H1 (cell line): ENCODE measurements at regions not wholly inside any gene's neighbourhood (a gene's known extent, or its start where the extent isn't known, plus 50 kb on each side); places are given as distances from the start of the nearest gene placed in this dataset.

ENCODE experiments used
- CTCF ChIA-PET: fragments of 300-600 bp; sonication (Branson Sonifier 250); formaldehyde crosslinking; loops from one replicate; lab custom pipeline; 2021; ENCODE audit not compliant: partially characterized antibody; lab: Charles Lee
- POLR2A ChIA-PET: fragments of 300-600 bp; sonication (Branson Sonifier 250); formaldehyde crosslinking; loops from one replicate; lab custom pipeline; 2021; ENCODE audit warnings: inconsistent platforms; ENCODE audit not compliant: partially characterized antibody; lab: Charles Lee
- DNase-seq, 2 experiments: peaks; one replicate each; pipeline versions ENCODE4 v3.0.0 to v3.0.0-alpha.2; 2010 to 2022; ENCODE audit warnings: low spot score in 2 of 2, low read depth in 1 of 2, mixed read lengths in 1 of 2
- FAIRE-seq: peaks from 2 replicates; lab custom pipeline; 2011; peaks lifted over from hg19 to GRCh38; lab: Jason Lieb, UNC
- H2AFZ ChIP-seq: 2 replicates; pipeline ENCODE4 v1.8.1; 2012; ENCODE audit warnings: low read length, inconsistent platforms
- H2AK5ac ChIP-seq: 2 replicates; pipeline ENCODE4 v1.6.1; 2013; ENCODE audit warnings: low read depth, low read length
- H2BK120ac ChIP-seq: replicated peaks from 2 replicates; pipeline ENCODE3; 2013; ENCODE audit warnings: low read depth, low read length, inconsistent platforms
- H2BK12ac ChIP-seq: 2 replicates; pipeline ENCODE4 v1.6.1; 2013; ENCODE audit warnings: low read depth, low read length
- H2BK15ac ChIP-seq: 2 replicates; pipeline ENCODE4 v1.6.1; 2013; ENCODE audit warnings: low read length
- H2BK20ac ChIP-seq: 2 replicates; pipeline ENCODE4 v1.6.1; 2013; ENCODE audit warnings: low read length
- H2BK5ac ChIP-seq: 2 replicates; pipeline ENCODE4 v1.6.1; 2013; ENCODE audit warnings: low read depth, low read length
- H3K14ac ChIP-seq: 2 replicates; pipeline ENCODE4 v1.6.1; 2013; ENCODE audit warnings: inconsistent platforms; ENCODE audit not compliant: insufficient read length
- H3K18ac ChIP-seq: 2 replicates; pipeline ENCODE4 v1.6.1; 2013; ENCODE audit warnings: low read length; ENCODE audit errors: extremely low read depth
- H3K23ac ChIP-seq: 2 replicates; pipeline ENCODE4 v1.6.1; 2013; ENCODE audit warnings: inconsistent platforms; ENCODE audit not compliant: insufficient read length
- H3K23me2 ChIP-seq: 2 replicates; pipeline ENCODE4 v1.6.1; 2013; ENCODE audit warnings: low read depth, low read length
- H3K27ac ChIP-seq: 2 replicates; pipeline ENCODE4 v1.6.1; 2011; ENCODE audit warnings: low read depth, low read length, inconsistent platforms
- H3K27me3 ChIP-seq, 4 experiments: replicated peaks in 1 of 4; 1 replicate in 1 of 4; 2 replicates in 3 of 4; pipeline versions ENCODE4 v1.6.1 to v1.8.1; 2011 to 2013; ENCODE audit warnings: low read length in 3 of 4, mild to moderate bottlenecking in 3 of 4, inconsistent platforms in 2 of 4, mixed read lengths in 2 of 4, moderate library complexity in 1 of 4; ENCODE audit not compliant: control insufficient read depth in 3 of 4, insufficient read depth in 3 of 4; ENCODE audit errors: extremely low read depth in 1 of 4
- H3K36me3 ChIP-seq, 4 experiments: 2 replicates each; pipeline versions ENCODE4 v1.6.1 to v1.8.1; 2011 to 2013; ENCODE audit warnings: mild to moderate bottlenecking in 4 of 4, low read length in 3 of 4, moderate library complexity in 2 of 4, control low read depth in 1 of 4, inconsistent platforms in 1 of 4; ENCODE audit not compliant: insufficient read depth in 4 of 4, control insufficient read depth in 2 of 4
- H3K4ac ChIP-seq: replicated peaks from 2 replicates; pipeline ENCODE3; 2013; ENCODE audit warnings: low read length, low read depth, mixed read lengths, inconsistent platforms; ENCODE audit not compliant: insufficient read length
- H3K4me1 ChIP-seq, 4 experiments: replicated peaks in 1 of 4; 1 replicate in 1 of 4; 2 replicates in 3 of 4; pipeline versions ENCODE4 v1.6.1 to v1.8.1; 2011 to 2013; ENCODE audit warnings: low read length in 3 of 4, inconsistent platforms in 2 of 4, mixed read lengths in 1 of 4; ENCODE audit not compliant: insufficient read depth in 4 of 4, control insufficient read depth in 3 of 4
- H3K4me2 ChIP-seq, 2 experiments: 2 replicates each; pipeline versions ENCODE4 v1.6.1 to v1.8.1; 2011 to 2013; ENCODE audit warnings: low read depth in 2 of 2, low read length in 2 of 2, control low read depth in 1 of 2, inconsistent platforms in 1 of 2, mild to moderate bottlenecking in 1 of 2; ENCODE audit not compliant: insufficient read depth in 1 of 2
- H3K4me3 ChIP-seq, 4 experiments: fragments of 200-600, 300-600 bp in 1 of 4; sonication (generic), shearing (Covaris generic), sonication (Bioruptor Twin) in 1 of 4; 2 replicates each; pipeline versions ENCODE4 v1.5.1 to v1.8.1; 2011 to 2016; ENCODE audit warnings: low read length in 4 of 4, low read depth in 3 of 4, control low read depth in 2 of 4, inconsistent platforms in 2 of 4, mild to moderate bottlenecking in 2 of 4, mixed read lengths in 1 of 4, moderate library complexity in 1 of 4; ENCODE audit not compliant: insufficient read depth in 2 of 4; ENCODE audit errors: extremely low read depth in 1 of 4
- H3K56ac ChIP-seq: replicated peaks from 2 replicates; pipeline ENCODE3; 2013; ENCODE audit warnings: low read depth, mild to moderate bottlenecking, mixed read lengths, low read length, inconsistent platforms; ENCODE audit not compliant: insufficient read length
- H3K79me1 ChIP-seq: 2 replicates; pipeline ENCODE4 v1.6.1; 2013; ENCODE audit warnings: low read depth, low read length, control low read depth
- H3K79me2 ChIP-seq, 2 experiments: 2 replicates each; pipeline versions ENCODE4 v1.6.1 to v1.8.1; 2012 to 2013; ENCODE audit warnings: low read length in 2 of 2, mild to moderate bottlenecking in 2 of 2, inconsistent platforms in 1 of 2; ENCODE audit not compliant: insufficient read depth in 2 of 2, control insufficient read depth in 1 of 2
- H3K9ac ChIP-seq, 4 experiments: replicated peaks in 1 of 4; 1 replicate in 1 of 4; 2 replicates in 3 of 4; pipeline versions ENCODE4 v1.6.1 to v1.8.1; 2011 to 2013; ENCODE audit warnings: low read depth in 3 of 4, low read length in 3 of 4, control low read depth in 2 of 4, mild to moderate bottlenecking in 2 of 4, moderate library complexity in 2 of 4, inconsistent platforms in 1 of 4; ENCODE audit errors: extremely low read depth in 1 of 4
- H3K9me3 ChIP-seq, 2 experiments: 2 replicates each; pipeline versions ENCODE4 v1.6.1 to v1.8.1; 2012 to 2013; ENCODE audit warnings: mild to moderate bottlenecking in 2 of 2, moderate library complexity in 2 of 2, control low read depth in 1 of 2, inconsistent platforms in 1 of 2, low read depth in 1 of 2, low read length in 1 of 2, mixed read lengths in 1 of 2; ENCODE audit not compliant: insufficient read depth in 2 of 2
- H4K20me1 ChIP-seq, 2 experiments: replicated peaks in 1 of 2; 2 replicates each; pipeline versions ENCODE3 to v1.8.1; 2011 to 2013; ENCODE audit warnings: inconsistent platforms in 2 of 2, low read length in 2 of 2, mild to moderate bottlenecking in 1 of 2; ENCODE audit not compliant: insufficient read depth in 2 of 2, control insufficient read depth in 1 of 2
- H4K5ac ChIP-seq: 2 replicates; pipeline ENCODE4 v1.6.1; 2013; ENCODE audit warnings: low read length, low read depth, mixed read lengths, inconsistent platforms; ENCODE audit not compliant: insufficient read length
- H4K8ac ChIP-seq: 2 replicates; pipeline ENCODE4 v1.8.0; 2013; ENCODE audit warnings: mild to moderate bottlenecking, moderate library complexity, low read length, inconsistent platforms; ENCODE audit not compliant: insufficient read depth; ENCODE audit errors: extremely low read depth
- H4K91ac ChIP-seq: replicated peaks from 2 replicates; pipeline ENCODE3; 2013; ENCODE audit warnings: low read length, mixed read lengths, inconsistent platforms; ENCODE audit not compliant: insufficient read length
- CHD2 ChIP-seq: IDR thresholded peaks from 2 replicates; pipeline ENCODE4 v1.6.1; 2012; ENCODE audit warnings: low read length, improper control_type of control experiment
- GABPA ChIP-seq: IDR thresholded peaks from 2 replicates; pipeline ENCODE4 v1.6.1; 2011; ENCODE audit warnings: mild to moderate bottlenecking, low read length, moderate library complexity, borderline replicate concordance; ENCODE audit not compliant: insufficient read depth
- HDAC2 ChIP-seq, 2 experiments: fragments of 300-600 bp in 1 of 2; sonication (generic) in 1 of 2; IDR thresholded peaks; 2 replicates each; pipeline ENCODE4 v1.6.1; 2011 to 2012; ENCODE audit warnings: low read depth in 2 of 2, low read length in 2 of 2, mild to moderate bottlenecking in 2 of 2, moderate library complexity in 2 of 2, borderline replicate concordance in 1 of 2, inconsistent platforms in 1 of 2
- POLR2A ChIP-seq, 2 experiments: IDR thresholded peaks; 1 replicate in 1 of 2; 2 replicates in 1 of 2; pipeline ENCODE4 v1.6.1; 2011; ENCODE audit warnings: low read depth in 2 of 2, low read length in 2 of 2, mild to moderate bottlenecking in 2 of 2; ENCODE audit errors: control extremely low read depth in 1 of 2
- RFX5 ChIP-seq: IDR thresholded peaks from 2 replicates; pipeline ENCODE4 v1.6.1; 2011; ENCODE audit warnings: low read depth, low read length, improper control_type of control experiment, borderline replicate concordance
- TBP ChIP-seq: IDR thresholded peaks from 2 replicates; pipeline ENCODE4 v1.6.1; 2011; ENCODE audit warnings: low read depth, low read length, improper control_type of control experiment
- TCF12 ChIP-seq: IDR thresholded peaks from 2 replicates; pipeline ENCODE4 v1.6.1; 2011; ENCODE audit warnings: low read depth, mild to moderate bottlenecking, low read length
- WGBS, 2 experiments: shearing (Covaris generic) in 1 of 2; methylation state at CpG; one replicate each; pipeline versions ENCODE4 v1.1.6 to v1.1.7; 2013 to 2015; ENCODE audit warnings: low lambda C conversion rate in 2 of 2, mixed read lengths in 2 of 2, inconsistent platforms in 1 of 2, low coverage in 1 of 2, missing lambda C conversion rate in 1 of 2; ENCODE audit not compliant: insufficient replicate concordance in 2 of 2, insufficient coverage in 1 of 2, insufficient read length in 1 of 2; ENCODE audit errors: extremely low coverage in 1 of 2, missing lambda C conversion rate in 1 of 2; 5-methylcytosine and 5-hydroxymethylcytosine counted together
- TF ChIP-seq, protein P1 (sequence below): IDR thresholded peaks from 2 replicates; pipeline ENCODE4 v1.6.1; 2012; ENCODE audit warnings: inconsistent platforms

DNA sequence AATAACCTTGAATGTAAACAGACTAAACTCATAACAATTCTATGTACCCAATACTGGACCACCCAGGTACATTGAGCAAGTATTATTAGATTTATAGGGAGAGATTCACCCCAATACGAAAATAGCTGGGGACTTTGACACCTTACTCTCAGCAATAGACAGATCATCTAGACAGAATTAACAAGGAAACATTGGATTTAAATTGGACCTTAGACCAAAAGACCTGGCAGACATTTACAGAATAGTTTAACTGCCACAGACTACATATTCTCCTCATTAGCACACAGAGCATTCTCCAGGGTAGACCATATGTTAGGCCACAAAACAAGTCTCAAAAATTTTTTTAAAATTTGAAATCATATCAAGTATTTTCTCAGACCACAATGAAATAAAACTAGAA, 397.4 kb downstream of the PIK3R1 start:
- ChIA-PET POLR2A (no interaction called here), CTCF (no interaction called here)
- Histone ChIP-seq H3K27ac (no peak overlapping the region), H3K23ac (no peak overlapping the region), H4K5ac (no peak overlapping the region), H3K79me2 (no peaks in the 10 kb centered on the region), H3K79me1 (no peaks in the 10 kb centered on the region), H3K9ac (no peak overlapping the region), H2BK120ac (no peak overlapping the region), H2BK5ac (no peak overlapping the region), H3K56ac (no peak overlapping the region), H2AFZ (no peak overlapping the region), H2AK5ac (no peak overlapping the region), H4K91ac (no peak overlapping the region), H3K27me3 (0 out of 7 replicates have a peak, but pooled peaks cover 0 to 2% (median 0%) of the 10 kb centered on the region in 4 experiments), H3K36me3 (no peaks in the 10 kb centered on the region), H2BK15ac (no peak overlapping the region), H3K18ac (no peak overlapping the region), H3K9me3 (peaks cover 2 to 3% of the 10 kb centered on the region in 2 experiments; a peak in 2 of 4 replicates), H4K20me1 (no peaks in the 10 kb centered on the region), H3K4me1 (no peaks in the 10 kb centered on the region), H3K4me3 (no peak overlapping the region), H4K8ac (no peak overlapping the region), H2BK12ac (no peak overlapping the region), H2BK20ac (no peak overlapping the region), H3K4me2 (no peak overlapping the region), H3K4ac (no peak overlapping the region), H3K23me2 (no peaks in the 10 kb centered on the region), H3K14ac (no peak overlapping the region)
- DNase-seq: no peak
- 75% methylated on average over 1 of the region's 1 CpG; no CpG with 5 or more reads in 1 of the 2 experiments for WGBS, 2 experiments
- no peak for FAIRE-seq
- TF ChIP-seq, protein P1, sequence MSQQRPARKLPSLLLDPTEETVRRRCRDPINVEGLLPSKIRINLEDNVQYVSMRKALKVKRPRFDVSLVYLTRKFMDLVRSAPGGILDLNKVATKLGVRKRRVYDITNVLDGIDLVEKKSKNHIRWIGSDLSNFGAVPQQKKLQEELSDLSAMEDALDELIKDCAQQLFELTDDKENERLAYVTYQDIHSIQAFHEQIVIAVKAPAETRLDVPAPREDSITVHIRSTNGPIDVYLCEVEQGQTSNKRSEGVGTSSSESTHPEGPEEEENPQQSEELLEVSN: no peak
- TF ChIP-seq CHD2 (no peak), RFX5 (no peak), GABPA (no peak), HDAC2 (IDR thresholded peaks at IDR 0.05; ENCODE audit: borderline replicate concordance in 1 of 2, low read depth in 2 of 2, low read length in 2 of 2) (no peak), TBP (no peak), POLR2A (IDR thresholded peaks at IDR 0.05; ENCODE audit: control extremely low read depth in 1 of 2, low read depth in 2 of 2, low read length in 2 of 2) (no peak), TCF12 (no peak)
